C4-2B (cell line): ENCODE measurements at regions not wholly inside any gene's neighbourhood (a gene's known extent, or its start where the extent isn't known, plus 50 kb on each side); places are given as distances from the start of the nearest gene placed in this dataset.

Experiments
- CTCF ChIP-seq: fragments of 450-650 bp; conservative IDR thresholded peaks from 2 replicates; pipeline ENCODE4 v1.5.1; 2017; ENCODE audit warnings: mild to moderate bottlenecking
- ZFX ChIP-seq: fragments of 450-650 bp; IDR thresholded peaks from 2 replicates; pipeline ENCODE4 v1.6.1; 2017

DNA sequence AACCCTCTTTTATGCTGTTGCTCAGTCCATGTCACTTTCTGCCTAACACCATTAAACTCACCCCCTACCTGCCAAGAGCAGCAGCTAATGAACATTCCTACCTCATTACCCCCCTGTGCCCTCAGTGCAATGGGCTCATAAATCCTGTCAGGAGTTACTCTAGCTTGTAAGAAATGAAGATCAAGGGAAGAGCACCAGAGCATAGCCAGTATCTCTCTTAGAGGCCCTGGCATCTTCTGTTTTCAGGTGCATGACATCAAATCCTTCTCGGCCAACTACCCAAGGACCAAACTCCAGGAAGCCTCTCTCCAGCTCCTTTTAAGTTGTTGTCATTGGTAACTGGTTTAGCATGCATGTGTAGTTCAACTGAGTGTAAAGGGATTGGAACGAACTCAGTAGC lies 75.1 kb downstream of the FOXI2 start:
- TF ChIP-seq CTCF = no peak
- TF ChIP-seq ZFX = no peak
